HL-60 (cell line): ENCODE measurements at regions not wholly inside any gene's neighbourhood (a gene's known extent, or its start where the extent isn't known, plus 50 kb on each side); places are given as distances from the start of the nearest gene placed in this dataset.

ENCODE experiments used
- CTCF ChIP-seq: IDR thresholded peaks from one replicate; pipeline ENCODE4 v1.5.1; 2011; ENCODE audit warnings: low read length, control low read depth, inconsistent platforms; ENCODE audit not compliant: insufficient read depth
- GABPA ChIP-seq: IDR thresholded peaks from 2 replicates; pipeline ENCODE4 v1.6.1; 2012; ENCODE audit warnings: low read depth
- POLR2AphosphoS5 ChIP-seq: IDR thresholded peaks from 2 replicates; pipeline ENCODE4 v1.6.1; 2012; ENCODE audit warnings: low read depth
- REST ChIP-seq: IDR thresholded peaks from 2 replicates; pipeline ENCODE4 v1.6.1; 2012; ENCODE audit warnings: low read depth; ENCODE audit not compliant: insufficient replicate concordance
- SPI1 ChIP-seq: IDR thresholded peaks from 2 replicates; pipeline ENCODE4 v1.6.1; 2012; ENCODE audit warnings: low read depth, mild to moderate bottlenecking, borderline replicate concordance

- TF ChIP-seq CTCF (no peak), GABPA (no peak), REST (no peak), POLR2AphosphoS5 (no peak), SPI1 (no peak)
Measured at GRCh38 chr6:126616866-126617265, 277.0 kb downstream of the CENPW start.
